A549 (cell line): ENCODE measurements at regions not wholly inside any gene's neighbourhood (a gene's known extent, or its start where the extent isn't known, plus 50 kb on each side); places are given as distances from the start of the nearest gene placed in this dataset.

Experiments used
- ATAC-seq, 2 experiments: fragments of 200-7000 bp in 1 of 2; fragments of >200 bp in 1 of 2; cut with Nextera tagmentation in 1 of 2; cut with Tn5 transposase in 1 of 2; 3 replicates each; pipeline versions ENCODE4 v1.8.0 to v1.9.1; 2018 to 2020; ENCODE audit warnings: mild to moderate bottlenecking in 1 of 2, moderate library complexity in 1 of 2
- CTCF ChIA-PET: fragments of 300-600 bp; sonication (Branson Sonifier 250); formaldehyde crosslinking; extraction: SDS; loops from one replicate; lab custom pipeline; 2021; ENCODE audit warnings: antibody characterized with exemption, inconsistent platforms; lab: Yijun Ruan, JAX
- POLR2A ChIA-PET: fragments of 350-600 bp; formaldehyde crosslinking; extraction: SDS; loops from one replicate; lab custom pipeline; 2021; ENCODE audit warnings: antibody characterized with exemption, inconsistent platforms; lab: Yijun Ruan, JAX
- DNase-seq, 2 experiments: peaks; one replicate each; pipeline versions ENCODE4 v3.0.0 to v3.0.0-alpha.2; 2011 to 2016; ENCODE audit warnings: low read depth in 1 of 2, low spot score in 1 of 2
- FAIRE-seq: peaks from 2 replicates; lab custom pipeline; 2011; peaks lifted over from hg19 to GRCh38; lab: Jason Lieb, UNC
- H3K27ac ChIP-seq, 2 experiments: fragments of >200 bp; sonication (Bioruptor Twin); formaldehyde crosslinking; 3 replicates each; pipeline ENCODE4 v1.5.1; 2016 to 2017
- H3K4me1 ChIP-seq: fragments of >200 bp; sonication (Bioruptor Twin); formaldehyde crosslinking; 3 replicates; pipeline ENCODE4 v1.6.1; 2016
- H3K4me2 ChIP-seq: fragments of >200 bp; sonication (Bioruptor Twin); formaldehyde crosslinking; 3 replicates; pipeline ENCODE4 v1.6.1; 2016
- H3K4me3 ChIP-seq: fragments of >200 bp; sonication (Bioruptor Twin); formaldehyde crosslinking; 3 replicates; pipeline ENCODE4 v1.5.1; 2016
- H3K9me3 ChIP-seq: fragments of >200 bp; sonication (Bioruptor Twin); formaldehyde crosslinking; 3 replicates; pipeline ENCODE4 v1.6.1; 2016
- ATOH8 ChIP-seq: fragments of 250-450 bp; sonication (Bioruptor Pico); IDR thresholded peaks from 2 replicates; pipeline ENCODE4 v1.5.0; 2020; ENCODE audit warnings: low read depth, mild to moderate bottlenecking, moderate library complexity
- CBX8 ChIP-seq: fragments of 200-600 bp; sonication (generic); IDR thresholded peaks from 2 replicates; pipeline ENCODE4 v1.6.1; 2016
- E2F6 ChIP-seq: IDR thresholded peaks from 2 replicates; pipeline ENCODE4 v1.6.1; 2012; ENCODE audit warnings: low read depth, borderline replicate concordance
- ELK1 ChIP-seq: fragments of 150-350 bp; IDR thresholded peaks from 2 replicates; pipeline ENCODE4 v1.6.1; 2014; ENCODE audit warnings: low read depth, mild to moderate bottlenecking, low read length
- ESRRA ChIP-seq: fragments of 150-350 bp; IDR thresholded peaks from 2 replicates; pipeline ENCODE4 v1.6.1; 2014; ENCODE audit warnings: mild to moderate bottlenecking, low read length, borderline replicate concordance
- FOXS1 ChIP-seq: fragments of 250-450 bp; sonication (Bioruptor Pico); IDR thresholded peaks from 2 replicates; pipeline ENCODE4 v1.5.0; 2020; ENCODE audit warnings: mild to moderate bottlenecking, moderate library complexity
- HES2 ChIP-seq: fragments of >200 bp; sonication (Bioruptor Twin); formaldehyde crosslinking; IDR thresholded peaks from 2 replicates; pipeline ENCODE4 v1.6.1; 2016
- HMGXB4 ChIP-seq: fragments of 250-450 bp; sonication (Bioruptor Pico); IDR thresholded peaks from 2 replicates; pipeline ENCODE4 v1.5.0; 2021; ENCODE audit warnings: mild to moderate bottlenecking, moderate library complexity, borderline replicate concordance
- KDM5A ChIP-seq: fragments of 200-600 bp; sonication (generic); IDR thresholded peaks from 2 replicates; pipeline ENCODE4 v1.6.1; 2016; ENCODE audit warnings: antibody characterized with exemption, mild to moderate bottlenecking
- MAFK ChIP-seq: fragments of 450-650 bp; IDR thresholded peaks from 2 replicates; pipeline ENCODE4 v1.6.1; 2014; ENCODE audit not compliant: partially characterized antibody
- MAX ChIP-seq: IDR thresholded peaks from 2 replicates; pipeline ENCODE4 v1.6.1; 2012
- MYC ChIP-seq: IDR thresholded peaks from 2 replicates; pipeline ENCODE4 v1.6.1; 2012; ENCODE audit warnings: mild to moderate bottlenecking, inconsistent platforms, low read length, improper control_type of control experiment, borderline replicate concordance
- NPAS2 ChIP-seq: fragments of 250-450 bp; sonication (Bioruptor Pico); IDR thresholded peaks from 2 replicates; pipeline ENCODE4 v1.8.0; 2022; ENCODE audit warnings: mild to moderate bottlenecking, moderate library complexity, borderline replicate concordance
- PHF8 ChIP-seq: fragments of 200-600 bp; sonication (generic); IDR thresholded peaks from 2 replicates; pipeline ENCODE4 v1.6.1; 2016; ENCODE audit warnings: low read depth, mild to moderate bottlenecking, antibody characterized with exemption, moderate library complexity, borderline replicate concordance
- POLR2A ChIP-seq: IDR thresholded peaks from 2 replicates; pipeline ENCODE4 v1.6.1; 2012; ENCODE audit warnings: mild to moderate bottlenecking, low read length
- RAD21 ChIP-seq, 2 experiments: fragments of >200 bp in 1 of 2; sonication (Bioruptor Twin) in 1 of 2; formaldehyde crosslinking in 1 of 2; IDR thresholded peaks in 1 of 2; conservative IDR thresholded peaks in 1 of 2; 2 replicates in 1 of 2; 3 replicates in 1 of 2; pipeline ENCODE4 v1.6.1; 2012 to 2018; ENCODE audit warnings: inconsistent platforms in 1 of 2
- RCOR1 ChIP-seq: fragments of 150-350 bp; IDR thresholded peaks from 2 replicates; pipeline ENCODE4 v1.6.1; 2014; ENCODE audit warnings: antibody characterized with exemption, low read length, low read depth
- RFX5 ChIP-seq: fragments of 450-650 bp; IDR thresholded peaks from 2 replicates; pipeline ENCODE4 v1.7.1; 2014; ENCODE audit warnings: antibody characterized with exemption, mild to moderate bottlenecking, moderate library complexity
- SREBF2 ChIP-seq: fragments of 450-650 bp; IDR thresholded peaks from 2 replicates; pipeline ENCODE4 v1.6.1; 2014; ENCODE audit warnings: mild to moderate bottlenecking, moderate library complexity
- TFCP2L1 ChIP-seq: fragments of 250-450 bp; sonication (Bioruptor Pico); IDR thresholded peaks from 2 replicates; pipeline ENCODE4 v1.5.0; 2021; ENCODE audit warnings: mild to moderate bottlenecking
- USF2 ChIP-seq: fragments of 450-650 bp; IDR thresholded peaks from 2 replicates; pipeline ENCODE4 v1.6.1; 2014; ENCODE audit warnings: antibody characterized with exemption
- ZNF302 ChIP-seq: fragments of 250-450 bp; sonication (Bioruptor Pico); IDR thresholded peaks from 2 replicates; pipeline ENCODE4 v1.9.0; 2021; ENCODE audit warnings: inconsistent platforms, mild to moderate bottlenecking, moderate library complexity
- ZSCAN20 ChIP-seq: fragments of 250-450 bp; sonication (Bioruptor Pico); IDR thresholded peaks from 2 replicates; pipeline ENCODE4 v1.8.0; 2022; ENCODE audit warnings: mild to moderate bottlenecking, moderate library complexity
- WGBS: methylation state at CpG from one replicate; pipeline ENCODE4 v1.1.6; 2017; ENCODE audit errors: missing lambda C conversion rate; 5-methylcytosine and 5-hydroxymethylcytosine counted together

GRCh38 chr12:16130343-16130742 lies 147.1 kb downstream of the SLC15A5 start:
- TF ChIP-seq MYC (no peak), ZSCAN20 (CRISPR knock-in tag) (no peak), MAX (no peak)
- Histone ChIP-seq H3K4me2 (no peak overlapping the region), H3K9me3 (peaks cover 28% of the 10 kb centered on the region), H3K4me1 (no peaks in the 10 kb centered on the region), H3K27ac (no peak overlapping the region), H3K4me3 (no peak overlapping the region)
- CTCF ChIA-PET: no interaction called here
- WGBS: 3% methylated on average over 1 of the region's 1 CpG
- POLR2A ChIA-PET: no interaction called here
- FAIRE-seq: no peak
- no peak for ATAC-seq
- DNase-seq: no peak

- FAIRE-seq: no peak
- CTCF ChIA-PET: no interaction called here
- no peak for ATAC-seq
These were observed 155.5 kb downstream of the SLC15A5 start for GRCh38 chr12:16121953-16122352.

GRCh38 chr12:16119618-16120415 lies 157.7 kb downstream of the SLC15A5 start:
- DNase-seq (no peak), FAIRE-seq (no peak), ATAC-seq (no peak)
- no peak overlapping the region for H3K27ac ChIP-seq
- POLR2A ChIA-PET: no interaction called here
- 13% methylated on average over 5 of the region's 5 CpGs for WGBS
- no peak overlapping the region for H3K4me2 ChIP-seq
- H3K4me3 ChIP-seq: no peak overlapping the region
- TF ChIP-seq ELK1 (no peak), PHF8 (no peak), E2F6 (no peak), USF2 (no peak)
- H3K9me3 ChIP-seq: no peaks in the 10 kb centered on the region; the same call in 2 of the 3 replicates
- H3K4me1 ChIP-seq: no peaks in the 10 kb centered on the region
- CTCF ChIA-PET: no interaction called here

More at GRCh38 chr12:16121953-16122352, 155.5 kb downstream of the SLC15A5 start:
- DNase-seq: no peak
- POLR2A ChIA-PET: no interaction called here
- H3K27ac ChIP-seq: no peak overlapping the region
- TF ChIP-seq MAFK (no peak), POLR2A (no peak), SREBF2 (no peak), NPAS2 (no peak), RAD21 (conservative IDR thresholded peaks at IDR 0.05 in 1 of 2, IDR thresholded peaks at IDR 0.05 in 1 of 2) (no peak), RFX5 (no peak), RCOR1 (no peak), E2F6 (no peak)
- H3K4me3 ChIP-seq: no peak overlapping the region
- H3K9me3 ChIP-seq: no peaks in the 10 kb centered on the region
- H3K4me1 ChIP-seq: no peaks in the 10 kb centered on the region
- H3K4me2 ChIP-seq: no peak overlapping the region
- 55% methylated on average over 5 of the region's 5 CpGs for WGBS

GRCh38 chr12:16118586-16118985 lies 158.9 kb downstream of the SLC15A5 start:
- no peak for TF ChIP-seq TFCP2L1
- no peak for TF ChIP-seq CBX8
- TF ChIP-seq ESRRA: no peak
- no peak for TF ChIP-seq RAD21 (conservative IDR thresholded peaks at IDR 0.05 in 1 of 2, IDR thresholded peaks at IDR 0.05 in 1 of 2)
- TF ChIP-seq HES2: no peak
- TF ChIP-seq ZNF302 (CRISPR knock-in tag): no peak
- TF ChIP-seq POLR2A: no peak
- no peak for TF ChIP-seq KDM5A
- no peak for TF ChIP-seq ATOH8 (CRISPR knock-in tag)
- no peak for TF ChIP-seq FOXS1 (CRISPR knock-in tag)
- no peak for TF ChIP-seq HMGXB4
- Histone ChIP-seq H3K4me2 (no peak overlapping the region), H3K4me1 (no peaks in the 10 kb centered on the region), H3K9me3 (no peaks in the 10 kb centered on the region; the same call in 2 of the 3 replicates), H3K27ac (no peak overlapping the region), H3K4me3 (no peak overlapping the region)
- FAIRE-seq (no peak), ATAC-seq (no peak), DNase-seq (no peak)
- ChIA-PET CTCF (interaction anchor here (1.2 kb wide), 1 partner anchor 47 kb away, joined by 3 read pairs; no protein-coding TSS in a partner anchor), POLR2A (no interaction called here)
